Heart left ventricle (tissue), 13 donors: ENCODE measurements at regions not wholly inside any gene's neighbourhood (a gene's known extent, or its start where the extent isn't known, plus 50 kb on each side); places are given as distances from the start of the nearest gene placed in this dataset.

ENCODE experiments used
- CTCF ChIP-seq, 12 donors: fragments of 200-600 bp; sonication (generic) in 4 of 12; IDR thresholded peaks; one replicate each; pipeline versions ENCODE4 v1.5.0 to v1.8.0; 2018 to 2022; ENCODE audit warnings: antibody characterized with exemption in 12 of 12, mild to moderate bottlenecking in 5 of 12
- POLR2A ChIP-seq, 2 donors: fragments of 450-650 bp; IDR thresholded peaks; one replicate each; pipeline ENCODE4 v1.6.1; 2017; ENCODE audit warnings: antibody characterized with exemption in 2 of 2, mild to moderate bottlenecking in 2 of 2, moderate library complexity in 2 of 2
- donor health status: ischemic (EF 13 %, LVEDD 7.1; RV severe dilation, severe dysfunction).
- donor health status: DM: no; HTN: yes; CAD: no.
- donor health status: DM: no; HTN: no; CAD: no.
- donor health status: ischemic (EF 25% LVEDD 6.9; RV normal size, moderate dysfunction).
- donor health status: ischemic (EF 25% LVEDD 5.7; RV mildly dilated, moderate dysfunction).
- donor health status: ischemic (EF 35%, LVEDD 5.7; RV mildly dilated, moderate dysfunction).
- donor health status: nonischemic (EF 11% LVEDD 7.7; RV severe dilation, severe dysfunction).
- donor health status: DM: yes; HTN: yes; CAD: no.
- donor health status: PGD.
- donor health status: ischemic (EF 29% LVEDD 5.4; RV normal size, mild dysfunction).
- donor health status: nonischemic (EF 23%, LVEDD 6.1; RV moderate dilation, normal function).

GRCh38 chr14:97773598-97773997 lies 976.4 kb downstream of the VRK1 start:
- no peak for TF ChIP-seq CTCF (IDR thresholded peaks at IDR 0.05)
- no peak for TF ChIP-seq POLR2A (IDR thresholded peaks at IDR 0.05)
